ENCODE measurements at regions not wholly inside any gene's neighbourhood (a gene's known extent, or its start where the extent isn't known, plus 50 kb on each side); places are given as distances from the start of the nearest gene placed in this dataset.
"Not testable (repeated sequence)": the region's sequence is repeated elsewhere in the genome, so short reads cannot be mapped to it uniquely, and the experiment has no call there.

- no peak for DNase-seq (ENCODE audit: low read depth in 2 of 2)
Observed at GRCh38 chr14:51578853-51579252, 72.9 kb upstream of the FRMD6 start.

- no peak for DNase-seq (ENCODE audit: low read depth in 2 of 2)
Observed at GRCh38 chr14:51581017-51581881, 70.5 kb upstream of the FRMD6 start.

GRCh38 chr14:51582437-51582836 lies 69.3 kb upstream of the FRMD6 start:
- DNase-seq (ENCODE audit: low read depth in 2 of 2): no peak

- no peak for DNase-seq (ENCODE audit: low read depth in 2 of 2)
Observed at GRCh38 chr14:51585055-51585454, 66.7 kb upstream of the FRMD6 start.

GRCh38 chr14:51592836-51593235 lies 58.9 kb upstream of the FRMD6 start:
- no peak for DNase-seq (ENCODE audit: low read depth in 2 of 2)

GRCh38 chr14:51593397-51593796 lies 58.3 kb upstream of the FRMD6 start:
- no peak for DNase-seq (ENCODE audit: low read depth in 2 of 2)

- no peak for DNase-seq (ENCODE audit: low read depth in 2 of 2)
Observed at GRCh38 chr14:51595881-51596455, 55.7 kb upstream of the FRMD6 start.

- DNase-seq (ENCODE audit: low read depth in 2 of 2): no peak
Observed at GRCh38 chr14:51596488-51597117, 55.1 kb upstream of the FRMD6 start.

GRCh38 chr14:51597261-51598001 lies 54.3 kb upstream of the FRMD6 start:
- DNase-seq (ENCODE audit: low read depth in 2 of 2): no peak

GRCh38 chr14:51598924-51599600 lies 52.6 kb upstream of the FRMD6 start:
- DNase-seq (ENCODE audit: low read depth in 2 of 2): not testable (repeated sequence)

GRCh38 chr14:51600658-51601057 lies 51.1 kb upstream of the FRMD6 start:
- DNase-seq (ENCODE audit: low read depth in 2 of 2): no peak
